Astrocyte of the cerebellum (primary cell): ENCODE measurements at regions not wholly inside any gene's neighbourhood (a gene's known extent, or its start where the extent isn't known, plus 50 kb on each side); places are given as distances from the start of the nearest gene placed in this dataset.

Experiments
- DNase-seq: peaks from one replicate; pipeline ENCODE4 v3.0.0-alpha.2; 2011; ENCODE audit warnings: low read depth
- H3K4me3 ChIP-seq: 2 replicates; pipeline ENCODE4 v1.5.1; 2011; ENCODE audit warnings: mild to moderate bottlenecking, low read depth, low read length, moderate library complexity
- in situ Hi-C: cut with HindIII; loops from 2 replicates; pipeline ENCODE4 v1.10.0; 2017; ENCODE audit warnings: low sequenced_read_pairs
- TF ChIP-seq, protein P1 (sequence below): IDR thresholded peaks from 2 replicates; pipeline ENCODE4 v1.5.1; 2012; ENCODE audit warnings: low read length, low read depth, moderate library complexity, mild to moderate bottlenecking; ENCODE audit errors: missing control alignments

DNA sequence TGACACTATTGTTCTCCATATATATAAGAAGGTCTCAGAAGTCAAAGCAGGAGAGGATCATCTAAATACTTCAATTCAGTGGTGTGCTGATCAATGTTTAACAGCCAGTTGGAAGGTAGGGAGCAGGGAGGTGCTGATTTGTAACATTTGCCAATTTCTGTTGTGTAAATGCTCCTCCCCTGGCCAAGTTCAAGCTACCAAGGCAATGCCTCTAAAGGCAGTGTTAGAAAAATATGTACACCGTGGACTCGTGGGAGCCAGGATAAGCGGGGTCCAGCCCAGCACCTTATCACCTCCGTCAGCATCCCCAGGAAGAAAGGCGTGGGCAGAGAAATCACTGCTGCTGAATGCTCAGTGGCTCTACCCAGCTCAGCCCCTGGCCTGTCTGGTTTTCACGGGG is 75.3 kb upstream of the COX10 start:
- no peak for DNase-seq
- in situ Hi-C loops = no loop called here

DNA sequence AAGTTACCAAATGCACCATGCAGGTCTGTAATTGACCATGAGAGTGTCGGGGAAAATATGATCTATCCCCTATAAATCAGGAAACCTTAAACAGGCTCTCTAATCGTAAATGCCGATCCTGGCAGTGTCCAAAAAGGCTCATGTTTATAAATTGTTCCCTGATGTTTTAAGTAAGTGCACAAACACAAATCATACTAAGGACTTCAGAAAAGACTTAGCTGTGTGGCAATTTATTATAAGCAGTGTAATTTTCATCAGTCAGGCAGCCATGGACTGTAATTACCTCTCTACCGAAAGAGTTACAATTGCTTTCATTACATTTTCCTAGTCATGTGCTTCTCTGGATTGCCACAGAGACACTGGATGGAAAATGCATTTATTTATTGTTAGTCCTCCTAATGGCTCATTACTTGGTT is 73.4 kb upstream of the COX10 start:
- TF ChIP-seq, protein P1, sequence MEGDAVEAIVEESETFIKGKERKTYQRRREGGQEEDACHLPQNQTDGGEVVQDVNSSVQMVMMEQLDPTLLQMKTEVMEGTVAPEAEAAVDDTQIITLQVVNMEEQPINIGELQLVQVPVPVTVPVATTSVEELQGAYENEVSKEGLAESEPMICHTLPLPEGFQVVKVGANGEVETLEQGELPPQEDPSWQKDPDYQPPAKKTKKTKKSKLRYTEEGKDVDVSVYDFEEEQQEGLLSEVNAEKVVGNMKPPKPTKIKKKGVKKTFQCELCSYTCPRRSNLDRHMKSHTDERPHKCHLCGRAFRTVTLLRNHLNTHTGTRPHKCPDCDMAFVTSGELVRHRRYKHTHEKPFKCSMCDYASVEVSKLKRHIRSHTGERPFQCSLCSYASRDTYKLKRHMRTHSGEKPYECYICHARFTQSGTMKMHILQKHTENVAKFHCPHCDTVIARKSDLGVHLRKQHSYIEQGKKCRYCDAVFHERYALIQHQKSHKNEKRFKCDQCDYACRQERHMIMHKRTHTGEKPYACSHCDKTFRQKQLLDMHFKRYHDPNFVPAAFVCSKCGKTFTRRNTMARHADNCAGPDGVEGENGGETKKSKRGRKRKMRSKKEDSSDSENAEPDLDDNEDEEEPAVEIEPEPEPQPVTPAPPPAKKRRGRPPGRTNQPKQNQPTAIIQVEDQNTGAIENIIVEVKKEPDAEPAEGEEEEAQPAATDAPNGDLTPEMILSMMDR = no peak
- H3K4me3 ChIP-seq = no peak overlapping the region
- DNase-seq = no peak
- in situ Hi-C loops = no loop called here

More for the DNA sequence above, 75.3 kb upstream of the COX10 start:
- H3K4me3 ChIP-seq = no peak overlapping the region
- TF ChIP-seq, protein P1 = no peak

DNA sequence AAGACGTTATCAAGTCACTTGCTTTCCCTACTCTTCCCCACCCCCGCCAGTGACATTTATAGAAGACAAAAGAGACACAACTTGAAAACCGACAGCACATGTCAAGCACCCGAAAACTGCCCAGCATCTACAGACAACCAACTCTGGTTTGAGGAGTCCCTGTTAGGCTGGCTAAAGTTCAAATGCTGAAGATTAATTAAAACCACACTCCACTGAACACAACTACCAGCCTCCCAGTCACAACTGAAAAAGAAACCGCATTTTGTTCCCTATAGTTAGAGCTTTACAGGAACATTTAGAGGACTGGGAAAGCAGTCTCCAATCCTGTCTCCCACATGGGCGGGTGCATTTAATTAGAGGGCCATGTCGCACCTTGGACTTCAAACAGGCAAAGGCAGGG is 73.0 kb upstream of the COX10 start:
- in situ Hi-C loops = no loop called here

DNA sequence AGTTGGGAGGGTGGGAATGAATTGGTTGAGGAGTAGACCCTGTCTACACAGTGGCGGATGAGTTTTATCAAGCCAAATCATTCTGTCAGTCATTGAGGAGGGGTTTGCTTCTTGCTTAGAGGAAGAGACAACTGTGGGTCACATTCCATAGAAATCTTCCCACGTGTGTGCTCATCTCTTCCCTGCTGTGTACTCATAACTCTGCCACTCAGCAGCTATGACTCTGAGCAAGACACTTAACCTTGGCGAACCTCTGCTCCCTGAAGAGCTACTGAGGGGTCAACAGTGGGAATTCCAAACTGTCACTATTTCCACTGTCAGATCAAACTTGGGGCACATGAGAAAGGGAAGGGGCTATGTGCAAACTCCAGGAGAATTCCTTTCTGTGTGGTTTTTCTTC is 72.6 kb upstream of the COX10 start:
- TF ChIP-seq, protein P1 = no peak
- no peak overlapping the region for H3K4me3 ChIP-seq
- DNase-seq = no peak
- in situ Hi-C loops = no loop called here

More for the DNA sequence above, 73.0 kb upstream of the COX10 start:
- DNase-seq = no peak
- TF ChIP-seq, protein P1 = no peak
- H3K4me3 ChIP-seq = no peak overlapping the region

DNA sequence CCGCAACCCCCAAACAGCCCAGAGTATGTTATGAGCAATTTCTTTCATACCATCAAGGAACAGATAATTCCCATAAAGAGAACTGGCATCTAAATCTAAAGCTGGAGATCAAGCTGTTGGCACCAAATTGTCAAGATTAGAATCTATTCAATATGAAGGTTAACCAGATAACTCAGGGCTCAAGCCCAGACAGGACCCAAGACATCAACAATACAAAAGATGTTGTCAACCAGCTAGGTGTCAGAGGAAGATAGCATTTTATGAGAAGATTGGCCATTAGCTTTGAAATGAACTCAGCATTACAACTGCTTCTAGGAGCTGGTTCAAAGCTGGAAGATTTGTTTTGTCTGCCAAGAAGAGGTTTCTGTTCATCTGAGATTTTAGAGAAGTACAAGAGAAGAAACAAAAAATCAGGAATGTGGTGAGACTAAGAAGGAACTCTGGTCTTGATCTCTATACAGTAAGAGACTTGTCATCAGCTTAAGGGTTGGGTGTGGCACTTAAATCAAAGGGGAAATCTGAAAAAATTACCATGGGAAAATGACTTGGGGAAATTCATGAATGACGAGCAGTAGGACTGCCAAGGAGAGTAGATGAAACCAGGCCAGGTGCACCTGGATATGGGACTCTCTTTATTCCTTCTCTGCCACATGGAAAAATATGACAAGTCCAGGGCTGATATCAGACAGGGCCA is 64.2 kb upstream of the COX10 start:
- TF ChIP-seq, protein P1 = no peak
- H3K4me3 ChIP-seq = no peak overlapping the region
- in situ Hi-C loops = loop anchor here (5.0 kb wide), 1 partner anchor 38 kb away; no protein-coding TSS in a partner anchor
- no peak for DNase-seq

DNA sequence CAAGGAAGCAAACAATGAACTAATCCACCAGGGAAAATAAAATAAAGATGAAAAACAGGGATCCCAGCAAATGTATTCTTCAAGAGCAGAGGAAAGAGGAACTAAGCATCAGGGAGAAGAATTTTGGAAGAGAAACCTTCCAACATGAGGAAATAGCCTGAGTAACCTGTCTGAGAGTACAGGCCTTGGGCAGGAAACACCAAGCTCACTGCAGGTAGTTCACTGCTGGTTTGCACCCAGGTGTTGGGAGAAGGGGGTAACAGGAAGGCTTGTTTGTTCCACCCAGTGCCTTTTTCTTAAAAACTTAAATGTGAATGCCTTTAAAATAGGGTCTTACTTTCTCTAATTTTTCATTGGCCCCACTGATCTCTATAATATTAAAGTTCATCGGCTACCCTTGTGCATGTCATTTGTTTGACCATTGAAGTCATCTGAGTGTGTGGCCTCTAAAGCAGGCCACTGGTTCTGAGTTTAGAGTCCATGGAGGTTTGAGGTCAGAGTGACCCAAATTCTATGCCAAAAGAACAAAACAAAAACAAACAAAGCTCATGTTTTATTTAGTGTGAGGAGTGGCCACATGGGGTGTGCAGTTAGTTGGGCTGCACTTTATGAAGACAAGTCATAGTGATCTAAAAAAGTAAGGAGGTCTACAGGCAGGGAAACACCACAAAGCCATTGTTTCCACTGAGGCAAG is 62.9 kb upstream of the COX10 start:
- in situ Hi-C loops = no loop called here
- DNase-seq = no peak

More for the DNA sequence above, 62.9 kb upstream of the COX10 start:
- TF ChIP-seq, protein P1 = no peak
- H3K4me3 ChIP-seq = no peak overlapping the region
